GM12892 (cell line): ENCODE measurements at regions not wholly inside any gene's neighbourhood (a gene's known extent, or its start where the extent isn't known, plus 50 kb on each side); places are given as distances from the start of the nearest gene placed in this dataset.
"Not testable (repeated sequence)": the region's sequence is repeated elsewhere in the genome, so short reads cannot be mapped to it uniquely, and the experiment has no call there.

Experiments
- DNase-seq: peaks from one replicate; pipeline ENCODE4 v3.0.0; 2011; ENCODE audit not compliant: insufficient read length
- FAIRE-seq: peaks from 2 replicates; lab custom pipeline; 2011; peaks lifted over from hg19 to GRCh38; lab: Jason Lieb, UNC
- POLR2A ChIP-seq: IDR thresholded peaks from 2 replicates; pipeline ENCODE4 v1.6.1; 2011; ENCODE audit warnings: low read depth, low read length, control low read depth
- POLR2AphosphoS5 ChIP-seq: IDR thresholded peaks from 2 replicates; pipeline ENCODE4 v1.6.1; 2011; ENCODE audit warnings: low read depth, low read length, control low read depth
- TAF1 ChIP-seq: IDR thresholded peaks from 2 replicates; pipeline ENCODE4 v1.6.1; 2011; ENCODE audit warnings: low read depth, mild to moderate bottlenecking, control low read depth, low read length, borderline replicate concordance

- no peak for FAIRE-seq
Observed at GRCh38 chr11:71774603-71775222, 58.3 kb upstream of the DEFB108B start.

DNA sequence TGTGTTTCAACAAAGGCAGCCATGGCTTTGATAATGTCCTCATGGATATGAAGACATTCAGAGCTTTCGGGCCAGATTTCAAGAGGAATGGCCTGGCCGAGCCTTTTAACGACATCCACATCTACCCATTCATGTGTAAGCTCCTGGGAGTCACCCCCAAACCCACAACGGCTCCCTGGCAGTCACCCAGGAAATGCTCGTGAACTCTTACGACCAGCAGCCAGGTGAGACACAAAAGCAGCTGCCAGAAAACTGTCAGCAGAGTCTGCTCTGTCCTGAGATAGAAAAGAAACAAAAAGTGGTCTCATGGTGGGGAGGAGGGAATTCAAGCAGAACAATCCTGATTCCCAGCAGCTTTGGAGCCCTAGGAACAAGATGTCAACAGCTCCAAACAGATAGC, 52.9 kb upstream of the DEFB108B start:
- FAIRE-seq, DNase-seq: not testable (repeated sequence)

More at GRCh38 chr11:71774603-71775222, 58.3 kb upstream of the DEFB108B start:
- TF ChIP-seq POLR2A (no peak), POLR2AphosphoS5 (no peak), TAF1 (no peak)
- no peak for DNase-seq

DNA sequence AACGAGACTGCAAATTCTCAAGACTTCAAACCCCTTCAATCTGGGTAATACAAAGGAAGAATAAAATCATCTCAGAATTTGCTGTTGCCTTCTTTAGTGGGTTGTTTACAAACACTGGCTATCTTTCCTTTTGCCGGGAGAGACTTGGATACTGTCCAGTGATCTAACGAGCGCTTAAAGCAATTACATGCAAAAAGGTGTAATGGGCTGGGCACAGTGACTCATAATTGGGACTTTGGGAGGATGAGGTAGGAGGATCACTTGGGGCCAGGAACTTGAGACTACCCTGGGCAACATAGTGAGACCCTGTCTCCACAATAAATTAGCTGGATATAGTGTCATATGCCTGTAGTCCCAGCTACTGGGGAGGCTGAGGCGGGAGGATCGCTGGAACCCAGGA, 52.2 kb upstream of the DEFB108B start:
- not testable (repeated sequence) for DNase-seq, FAIRE-seq

DNA sequence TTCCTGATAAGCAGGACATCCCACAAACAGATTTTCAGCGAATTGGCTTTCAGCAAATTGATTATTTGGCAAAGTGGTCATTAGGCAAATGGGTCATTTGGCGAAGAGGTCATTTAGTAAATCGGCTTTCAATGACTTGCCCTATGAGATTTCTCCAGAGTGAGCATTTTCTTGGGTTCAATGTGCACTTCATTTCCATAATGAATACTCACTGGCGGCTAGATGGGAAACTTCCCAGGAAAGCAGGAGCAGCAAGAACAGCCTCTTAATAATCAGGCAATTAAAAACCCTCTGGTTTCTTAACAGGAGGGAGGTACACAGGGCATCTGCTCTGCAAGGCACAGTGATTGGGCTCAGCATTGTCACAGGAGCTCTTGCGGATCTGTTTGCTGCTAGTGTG, 51.5 kb upstream of the DEFB108B start:
- not testable (repeated sequence) for FAIRE-seq, DNase-seq

- FAIRE-seq, DNase-seq: not testable (repeated sequence)
Observed at GRCh38 chr11:71782229-71782861, 50.7 kb upstream of the DEFB108B start.

DNA sequence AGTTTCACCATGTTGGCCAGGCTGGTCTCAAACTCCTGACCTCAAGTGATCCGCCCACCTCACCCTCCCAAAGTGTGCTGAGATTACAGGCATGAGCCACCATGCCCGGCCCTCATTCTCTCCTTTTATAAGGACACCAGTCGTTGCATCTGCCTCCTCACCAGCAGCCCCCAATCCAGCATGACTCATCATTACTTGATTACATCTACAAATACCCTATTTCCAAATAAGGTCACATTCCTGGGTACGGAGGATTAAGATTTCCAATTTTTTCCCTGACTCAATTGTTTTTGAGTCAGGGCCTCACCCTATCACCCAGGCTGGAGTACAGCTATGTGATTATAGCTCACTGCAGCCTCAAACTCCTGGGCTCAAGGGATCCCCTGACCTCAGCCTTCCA, 49.8 kb upstream of the DEFB108B start:
- not testable (repeated sequence) for DNase-seq, FAIRE-seq
